ENCODE measurements at regions not wholly inside any gene's neighbourhood (a gene's known extent, or its start where the extent isn't known, plus 50 kb on each side); places are given as distances from the start of the nearest gene placed in this dataset.

GRCh38 chr2:19228181-19228593 lies 130.2 kb downstream of the OSR1 start:
- Mint-ChIP-seq H3K36me3 (ENCODE audit: low read depth) (no peaks in the 10 kb centered on the region), H3K27me3 (no peaks in the 10 kb centered on the region), H3K27ac (no peak overlapping the region), H3K9me3 (no peaks in the 10 kb centered on the region), H3K4me3 (no peak overlapping the region), H3K4me1 (no peaks in the 10 kb centered on the region)
- ChIA-PET POLR2A (no interaction called here), CTCF (interaction anchor here (1.8 kb wide), 1 partner anchor 9 kb away, joined by 6 read pairs; no protein-coding TSS in a partner anchor)
- DNase-seq = no peak

GRCh38 chr2:19226871-19227270 lies 131.6 kb downstream of the OSR1 start:
- DNase-seq = no peak
- no peaks in the 10 kb centered on the region for H3K4me1 Mint-ChIP-seq
- POLR2A ChIA-PET = no interaction called here
- no peaks in the 10 kb centered on the region for H3K9me3 Mint-ChIP-seq
- H3K27me3 Mint-ChIP-seq = no peaks in the 10 kb centered on the region
- H3K36me3 Mint-ChIP-seq (ENCODE audit: low read depth) = no peaks in the 10 kb centered on the region
- H3K27ac Mint-ChIP-seq = no peak overlapping the region
- CTCF ChIA-PET = no interaction called here
- H3K4me3 Mint-ChIP-seq = no peak overlapping the region

DNA sequence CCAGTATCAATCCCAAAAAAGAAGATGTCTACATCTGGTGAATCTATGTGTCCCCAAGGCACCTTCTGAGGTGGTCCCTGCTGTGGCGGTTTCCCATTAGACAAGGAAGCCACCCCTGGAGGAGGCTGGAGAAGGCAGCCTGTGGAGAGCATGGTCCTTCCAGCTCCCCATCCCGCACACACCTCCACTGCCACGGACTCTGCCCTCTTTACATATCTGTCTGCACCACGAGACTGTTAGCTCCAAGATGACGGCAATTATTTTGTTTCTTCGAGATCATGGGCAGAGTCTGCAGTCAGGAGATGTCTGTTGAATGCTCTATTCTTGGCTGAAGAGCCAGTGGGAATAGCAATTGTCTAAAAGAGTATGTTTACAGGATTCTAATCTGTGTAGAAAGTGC lies 132.0 kb downstream of the OSR1 start:
- no peak for DNase-seq
- ChIA-PET CTCF (no interaction called here), POLR2A (no interaction called here)
- Mint-ChIP-seq H3K4me3 (no peak overlapping the region), H3K36me3 (ENCODE audit: low read depth) (no peaks in the 10 kb centered on the region), H3K27ac (no peak overlapping the region), H3K4me1 (no peaks in the 10 kb centered on the region), H3K27me3 (no peaks in the 10 kb centered on the region), H3K9me3 (no peaks in the 10 kb centered on the region)

- no peak overlapping the region for H3K4me3 Mint-ChIP-seq
- no peak overlapping the region for H3K27ac Mint-ChIP-seq
- ChIA-PET POLR2A (no interaction called here), CTCF (no interaction called here)
- DNase-seq = no peak
- H3K27me3 Mint-ChIP-seq = no peaks in the 10 kb centered on the region
- no peaks in the 10 kb centered on the region for H3K36me3 Mint-ChIP-seq (ENCODE audit: low read depth)
- no peaks in the 10 kb centered on the region for H3K9me3 Mint-ChIP-seq
- no peaks in the 10 kb centered on the region for H3K4me1 Mint-ChIP-seq
Measured at GRCh38 chr2:19225931-19226330, 132.5 kb downstream of the OSR1 start.

GRCh38 chr2:19225126-19225525 lies 133.3 kb downstream of the OSR1 start:
- H3K4me3 Mint-ChIP-seq = no peak overlapping the region
- H3K27me3 Mint-ChIP-seq = no peaks in the 10 kb centered on the region
- H3K36me3 Mint-ChIP-seq (ENCODE audit: low read depth) = no peaks in the 10 kb centered on the region
- H3K4me1 Mint-ChIP-seq = no peaks in the 10 kb centered on the region
- H3K27ac Mint-ChIP-seq = no peak overlapping the region
- no peaks in the 10 kb centered on the region for H3K9me3 Mint-ChIP-seq
- ChIA-PET CTCF (no interaction called here), POLR2A (no interaction called here)
- DNase-seq = no peak

DNA sequence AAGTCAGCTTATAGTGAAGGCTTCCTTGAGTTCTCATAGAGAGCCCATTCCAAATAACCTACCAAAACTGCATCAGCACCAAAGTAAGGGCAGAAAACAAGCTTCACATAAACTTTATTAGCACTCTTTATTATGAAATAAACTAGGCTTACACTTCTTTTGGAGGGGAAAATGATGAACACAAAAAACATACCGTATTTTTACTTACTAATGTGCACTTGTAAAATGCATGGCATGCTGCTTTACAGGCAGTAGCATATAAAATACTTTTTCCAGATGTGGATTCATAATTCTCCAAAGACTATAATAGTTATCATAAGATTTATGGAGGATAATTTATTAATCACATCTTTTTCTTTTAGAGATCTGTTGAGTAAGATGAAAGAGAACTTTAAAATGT lies 133.9 kb downstream of the OSR1 start:
- DNase-seq = no peak
- Mint-ChIP-seq H3K4me3 (no peak overlapping the region), H3K27ac (no peak overlapping the region), H3K9me3 (no peaks in the 10 kb centered on the region), H3K4me1 (no peaks in the 10 kb centered on the region), H3K27me3 (no peaks in the 10 kb centered on the region), H3K36me3 (ENCODE audit: low read depth) (no peaks in the 10 kb centered on the region)
- POLR2A ChIA-PET = no interaction called here
- CTCF ChIA-PET = no interaction called here

DNA sequence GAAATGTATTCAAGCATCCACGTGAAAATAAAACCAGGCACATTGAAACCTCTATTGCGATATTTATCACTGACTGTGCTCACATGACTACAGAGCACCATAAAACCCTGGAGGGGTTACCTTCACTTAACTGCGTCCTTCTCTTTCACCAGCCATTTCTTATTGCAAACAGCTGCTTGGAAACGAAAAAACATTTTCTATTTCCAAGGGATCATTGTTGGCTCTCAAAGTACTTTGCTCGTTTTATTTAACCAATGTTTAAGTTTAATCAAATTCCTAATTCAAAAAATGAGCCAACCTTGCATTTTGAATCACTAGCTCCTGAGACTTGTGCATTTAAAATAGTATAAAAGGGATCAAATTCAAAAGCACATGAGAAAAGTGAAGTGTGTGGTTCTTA lies 134.4 kb downstream of the OSR1 start:
- no peaks in the 10 kb centered on the region for H3K36me3 Mint-ChIP-seq (ENCODE audit: low read depth)
- ChIA-PET CTCF (no interaction called here), POLR2A (no interaction called here)
- no peak for DNase-seq
- H3K9me3 Mint-ChIP-seq = no peaks in the 10 kb centered on the region
- no peaks in the 10 kb centered on the region for H3K27me3 Mint-ChIP-seq
- no peak overlapping the region for H3K4me3 Mint-ChIP-seq
- H3K27ac Mint-ChIP-seq = no peak overlapping the region
- no peaks in the 10 kb centered on the region for H3K4me1 Mint-ChIP-seq

DNA sequence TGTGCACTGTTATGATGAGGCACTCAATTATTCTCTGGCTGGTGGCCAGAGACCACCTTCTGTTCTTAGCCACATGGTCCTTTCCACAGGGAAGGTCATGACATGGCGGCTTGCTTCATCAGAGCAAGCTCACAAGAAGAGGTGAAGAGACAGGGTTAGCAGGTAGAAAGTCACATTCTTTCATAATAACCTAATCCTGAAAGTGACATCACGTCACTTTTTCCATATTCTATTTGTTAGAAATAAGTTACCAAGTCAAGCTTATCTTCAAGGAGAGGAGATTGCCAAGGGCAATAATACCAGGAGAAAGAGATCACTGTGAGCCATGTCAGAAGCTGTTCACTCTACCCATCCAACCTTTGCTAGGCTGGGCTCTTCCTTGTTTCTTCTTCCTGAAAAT lies 139.4 kb downstream of the OSR1 start:
- no peak overlapping the region for H3K4me3 Mint-ChIP-seq
- no peak overlapping the region for H3K27ac Mint-ChIP-seq
- POLR2A ChIA-PET = no interaction called here
- no peak for DNase-seq
- CTCF ChIA-PET = interaction anchor here (1.7 kb wide), 1 partner anchor 10 kb away, joined by 6 read pairs; no protein-coding TSS in a partner anchor
- no peaks in the 10 kb centered on the region for H3K36me3 Mint-ChIP-seq (ENCODE audit: low read depth)
- H3K4me1 Mint-ChIP-seq = no peaks in the 10 kb centered on the region
- H3K9me3 Mint-ChIP-seq = no peaks in the 10 kb centered on the region
- no peaks in the 10 kb centered on the region for H3K27me3 Mint-ChIP-seq

DNA sequence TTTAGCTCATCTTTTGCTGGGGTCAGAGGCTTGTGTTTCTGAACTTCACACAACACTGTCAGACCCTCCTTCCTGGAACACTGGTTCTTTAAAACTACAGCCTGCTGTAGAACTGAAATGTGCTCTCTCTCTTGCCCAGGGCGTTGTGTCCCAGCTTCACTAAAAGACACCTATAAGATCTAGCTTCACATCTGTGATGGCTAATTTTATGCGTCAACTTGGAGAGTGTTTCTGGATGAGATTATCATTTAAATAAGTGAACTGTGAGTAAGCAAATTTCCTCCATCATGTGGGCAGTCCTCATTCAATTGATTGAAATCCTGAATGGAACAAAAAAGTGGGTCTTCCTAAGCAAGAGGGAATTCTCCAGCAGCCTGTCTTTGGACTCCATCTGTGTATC lies 140.3 kb downstream of the OSR1 start:
- ChIA-PET POLR2A (no interaction called here), CTCF (interaction anchor here (1.0 kb wide), 1 partner anchor 60 kb away, joined by 3 read pairs; no protein-coding TSS in a partner anchor)
- DNase-seq = no peak
- H3K4me1 Mint-ChIP-seq = no peaks in the 10 kb centered on the region
- H3K9me3 Mint-ChIP-seq = no peaks in the 10 kb centered on the region
- H3K27ac Mint-ChIP-seq = no peak overlapping the region
- no peaks in the 10 kb centered on the region for H3K27me3 Mint-ChIP-seq
- no peaks in the 10 kb centered on the region for H3K36me3 Mint-ChIP-seq (ENCODE audit: low read depth)
- no peak overlapping the region for H3K4me3 Mint-ChIP-seq

GRCh38 chr2:19216676-19217602 lies 141.5 kb downstream of the OSR1 start:
- H3K27ac Mint-ChIP-seq = no peak overlapping the region
- no peak overlapping the region for H3K4me3 Mint-ChIP-seq
- ChIA-PET CTCF (no interaction called here), POLR2A (no interaction called here)
- no peaks in the 10 kb centered on the region for H3K4me1 Mint-ChIP-seq
- no peak for DNase-seq
- H3K9me3 Mint-ChIP-seq = no peaks in the 10 kb centered on the region
- no peaks in the 10 kb centered on the region for H3K36me3 Mint-ChIP-seq (ENCODE audit: low read depth)
- no peaks in the 10 kb centered on the region for H3K27me3 Mint-ChIP-seq

GRCh38 chr2:19216238-19216637 lies 142.2 kb downstream of the OSR1 start:
- CTCF ChIA-PET = no interaction called here
- DNase-seq = no peak
- H3K4me3 Mint-ChIP-seq = no peak overlapping the region
- no peaks in the 10 kb centered on the region for H3K4me1 Mint-ChIP-seq
- H3K36me3 Mint-ChIP-seq (ENCODE audit: low read depth) = no peaks in the 10 kb centered on the region
- H3K27me3 Mint-ChIP-seq = no peaks in the 10 kb centered on the region
- POLR2A ChIA-PET = no interaction called here
- no peak overlapping the region for H3K27ac Mint-ChIP-seq
- no peaks in the 10 kb centered on the region for H3K9me3 Mint-ChIP-seq

DNA sequence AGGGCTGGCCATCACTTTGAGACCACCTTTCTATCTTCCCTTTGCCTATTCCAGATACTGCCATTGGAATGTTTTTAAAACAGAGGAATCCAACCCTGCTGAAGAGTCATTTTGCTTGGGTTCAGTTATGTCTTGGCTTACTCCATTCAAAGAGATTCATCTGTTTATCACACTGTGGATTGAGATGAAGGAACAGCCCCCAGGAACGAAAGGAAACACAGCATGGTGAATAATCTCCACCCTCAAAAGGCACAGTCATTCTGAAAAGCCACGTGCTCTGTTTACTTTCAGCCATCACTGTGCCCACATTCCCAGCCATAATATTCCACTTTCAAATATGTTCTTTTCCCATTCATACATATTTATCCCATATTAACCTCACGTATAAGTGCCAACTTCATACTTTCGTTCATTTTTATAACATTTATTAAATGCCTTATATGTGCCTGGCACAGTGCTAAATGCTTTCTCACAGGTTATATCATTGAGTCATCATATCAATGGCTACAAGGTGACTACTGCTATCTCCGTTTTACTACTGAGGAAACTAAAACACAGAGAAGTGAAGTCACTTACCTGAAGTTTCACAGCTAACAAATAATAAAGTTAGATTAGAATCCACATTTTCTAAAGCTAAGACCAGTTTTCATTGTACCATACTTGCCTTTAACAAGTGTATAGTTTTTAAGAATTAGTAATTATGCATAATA lies 143.6 kb downstream of the OSR1 start:
- Mint-ChIP-seq H3K36me3 (ENCODE audit: low read depth) (no peaks in the 10 kb centered on the region), H3K4me1 (no peaks in the 10 kb centered on the region), H3K9me3 (no peaks in the 10 kb centered on the region), H3K4me3 (no peak overlapping the region), H3K27me3 (no peaks in the 10 kb centered on the region), H3K27ac (no peak overlapping the region)
- CTCF ChIA-PET = no interaction called here
- POLR2A ChIA-PET = no interaction called here
- no peak for DNase-seq

DNA sequence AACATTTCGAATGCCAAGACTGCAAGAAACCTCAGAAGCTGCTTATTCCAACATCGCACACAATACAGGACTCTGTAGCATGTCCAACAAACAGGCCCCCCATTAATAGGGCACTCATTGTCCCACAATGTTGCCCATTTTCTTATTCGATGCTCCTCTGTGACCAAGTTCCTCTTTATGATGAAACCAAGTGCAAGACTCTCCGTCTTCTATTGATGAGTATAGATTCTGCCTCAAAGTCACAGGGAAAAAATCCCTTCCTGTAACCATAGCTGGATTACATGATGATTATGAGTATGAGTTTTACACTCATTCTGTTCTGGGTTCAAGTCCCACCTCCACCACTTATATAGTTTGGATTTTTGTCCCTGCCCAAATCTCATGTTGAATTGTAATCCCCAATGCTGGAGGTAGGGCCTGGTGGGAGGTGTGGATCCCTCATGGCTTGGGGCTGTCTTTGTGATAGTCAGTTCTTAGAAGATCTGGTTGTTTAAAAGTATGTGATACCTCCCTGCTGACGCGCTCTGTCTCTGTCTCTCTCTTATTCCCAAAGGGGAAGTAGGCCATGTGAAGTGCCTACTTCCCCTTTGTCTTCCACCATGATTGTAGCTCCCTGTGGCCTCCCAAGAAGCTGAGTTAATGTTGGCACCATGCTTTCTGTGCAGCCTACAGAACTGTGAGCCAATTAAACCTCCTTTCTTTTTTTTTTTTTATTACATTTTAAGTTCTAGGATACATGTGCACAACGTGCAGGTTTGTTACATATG lies 148.7 kb downstream of the OSR1 start:
- no peak overlapping the region for H3K27ac Mint-ChIP-seq
- POLR2A ChIA-PET = no interaction called here
- no peak for DNase-seq
- H3K4me1 Mint-ChIP-seq = no peaks in the 10 kb centered on the region
- no peaks in the 10 kb centered on the region for H3K9me3 Mint-ChIP-seq
- no peaks in the 10 kb centered on the region for H3K36me3 Mint-ChIP-seq (ENCODE audit: low read depth)
- H3K4me3 Mint-ChIP-seq = no peak overlapping the region
- CTCF ChIA-PET = interaction anchor here (0.7 kb wide), 1 partner anchor 34 kb away, joined by 3 read pairs; no protein-coding TSS in a partner anchor
- H3K27me3 Mint-ChIP-seq = no peaks in the 10 kb centered on the region
